Gastrocnemius medialis (tissue), 4 donors: ENCODE measurements at regions not wholly inside any gene's neighbourhood (a gene's known extent, or its start where the extent isn't known, plus 50 kb on each side); places are given as distances from the start of the nearest gene placed in this dataset.
A peak's percentile ranks its signal among the peaks of the same experiment; 100 is the strongest.

Source experiments
- ATAC-seq, 2 donors: fragments of 150-250 bp; one replicate each; pipeline ENCODE4 v1.9.1; 2016
- DNase-seq, 2 donors: peaks; one replicate each; pipeline ENCODE4 v3.0.0-alpha.2; 2019
- H3K27ac ChIP-seq, 4 donors: fragments of 200-600 bp; sonication (generic); 1 replicate in 1 of 4; 2 replicates in 3 of 4; pipeline ENCODE4 v1.5.1; 2016 to 2018; ENCODE audit warnings: mild to moderate bottlenecking in 2 of 4, moderate library complexity in 1 of 4
- H3K27me3 ChIP-seq, 3 donors: fragments of 200-600 bp; sonication (generic) in 2 of 3; 1 replicate in 1 of 3; 2 replicates in 2 of 3; pipeline versions ENCODE4 v1.5.1 to v1.6.0; 2016 to 2019; ENCODE audit warnings: mild to moderate bottlenecking in 1 of 3, moderate library complexity in 1 of 3
- H3K36me3 ChIP-seq, 2 donors: fragments of 200-600 bp; sonication (generic) in 1 of 2; one replicate each; pipeline ENCODE4 v1.5.1; 2017 to 2018
- H3K4me1 ChIP-seq, 2 donors: fragments of 200-600 bp; sonication (generic) in 1 of 2; one replicate each; pipeline ENCODE4 v1.5.1; 2016 to 2017; ENCODE audit warnings: mild to moderate bottlenecking in 2 of 2
- H3K4me3 ChIP-seq, 4 donors: fragments of 200-600 bp; sonication (generic) in 3 of 4; 1 replicate in 1 of 4; 2 replicates in 3 of 4; pipeline ENCODE4 v1.5.1; 2016 to 2019; ENCODE audit warnings: mild to moderate bottlenecking in 2 of 4
- H3K9me3 ChIP-seq, 3 donors: fragments of 200-600 bp; sonication (generic) in 2 of 3; 1 replicate in 1 of 3; 2 replicates in 2 of 3; pipeline ENCODE4 v1.5.1; 2016 to 2019
- POLR2A ChIP-seq, 2 donors: fragments of 450-650 bp; IDR thresholded peaks; one replicate each; pipeline ENCODE4 v1.6.1; 2017; ENCODE audit warnings: antibody characterized with exemption in 2 of 2, mild to moderate bottlenecking in 2 of 2, moderate library complexity in 2 of 2
- in situ Hi-C, 4 donors: fragments of 200-750 bp; cut with MboI; loops; one replicate each; pipeline versions ENCODE4 v1.15.0 to v1.8.0; 2017; ENCODE audit warnings: low sequenced_read_pairs in 4 of 4
- intact Hi-C: fragments of 100-400 bp; cut with DNase I; formaldehyde crosslinking; loops from one replicate; pipeline ENCODE4 v1.15.1; 2023; ENCODE audit warnings: low total_unique reads
- TF ChIP-seq, protein P1 (sequence below), 5 experiments: fragments of 450-650 bp in 3 of 5; fragments of 200-600 bp in 2 of 5; sonication (generic) in 2 of 5; IDR thresholded peaks in 4 of 5; conservative IDR thresholded peaks in 1 of 5; 1 replicate in 4 of 5; 2 replicates in 1 of 5; pipeline ENCODE4 v1.5.1; 2016 to 2019; ENCODE audit warnings: antibody characterized with exemption in 5 of 5, mild to moderate bottlenecking in 3 of 5, moderate library complexity in 3 of 5

DNA sequence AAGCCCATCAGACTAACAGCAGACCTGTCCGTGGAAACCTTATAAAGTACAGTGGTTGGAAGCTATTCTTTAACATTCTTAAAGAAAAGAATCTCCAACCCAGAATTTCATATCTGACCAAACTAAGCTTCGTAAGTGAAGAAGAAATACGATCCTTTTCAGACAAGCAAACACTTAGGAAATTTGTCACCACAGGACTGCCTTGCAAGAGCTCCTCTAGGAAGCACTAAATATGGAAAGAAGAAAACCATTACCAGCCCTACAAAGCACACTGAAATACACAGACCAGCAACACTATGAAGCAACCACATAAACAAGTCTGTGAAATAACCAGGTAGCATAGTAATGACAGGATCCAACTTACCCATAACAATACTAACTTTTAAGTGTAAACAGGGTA, 177.7 kb upstream of the PRSS1 start:
- no peak for ATAC-seq
- in situ Hi-C loops = no loop called here
- H3K27ac ChIP-seq = no peak overlapping the region

DNA sequence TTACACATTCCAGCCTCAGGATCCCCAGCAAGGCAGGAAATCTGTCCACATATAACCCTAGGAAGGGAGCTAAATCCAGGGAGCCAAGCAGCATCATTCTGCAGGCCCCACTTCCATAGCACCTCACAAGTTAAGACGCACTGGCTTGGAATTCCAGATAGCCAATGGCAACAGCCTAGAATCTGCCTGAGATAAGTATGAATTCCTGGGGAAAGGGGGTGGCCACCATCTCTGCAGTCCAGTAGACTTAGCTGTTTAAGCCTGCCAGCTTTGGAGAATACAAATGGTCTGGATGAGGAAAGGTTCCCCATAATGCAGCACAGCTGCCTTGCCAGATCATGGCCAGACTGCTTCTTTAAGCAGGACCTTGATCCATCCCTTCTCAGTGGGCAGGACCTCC, 179.4 kb upstream of the PRSS1 start:
- no peak overlapping the region for H3K27ac ChIP-seq
- no peak for TF ChIP-seq POLR2A (IDR thresholded peaks at IDR 0.05)
- TF ChIP-seq, protein P1, sequence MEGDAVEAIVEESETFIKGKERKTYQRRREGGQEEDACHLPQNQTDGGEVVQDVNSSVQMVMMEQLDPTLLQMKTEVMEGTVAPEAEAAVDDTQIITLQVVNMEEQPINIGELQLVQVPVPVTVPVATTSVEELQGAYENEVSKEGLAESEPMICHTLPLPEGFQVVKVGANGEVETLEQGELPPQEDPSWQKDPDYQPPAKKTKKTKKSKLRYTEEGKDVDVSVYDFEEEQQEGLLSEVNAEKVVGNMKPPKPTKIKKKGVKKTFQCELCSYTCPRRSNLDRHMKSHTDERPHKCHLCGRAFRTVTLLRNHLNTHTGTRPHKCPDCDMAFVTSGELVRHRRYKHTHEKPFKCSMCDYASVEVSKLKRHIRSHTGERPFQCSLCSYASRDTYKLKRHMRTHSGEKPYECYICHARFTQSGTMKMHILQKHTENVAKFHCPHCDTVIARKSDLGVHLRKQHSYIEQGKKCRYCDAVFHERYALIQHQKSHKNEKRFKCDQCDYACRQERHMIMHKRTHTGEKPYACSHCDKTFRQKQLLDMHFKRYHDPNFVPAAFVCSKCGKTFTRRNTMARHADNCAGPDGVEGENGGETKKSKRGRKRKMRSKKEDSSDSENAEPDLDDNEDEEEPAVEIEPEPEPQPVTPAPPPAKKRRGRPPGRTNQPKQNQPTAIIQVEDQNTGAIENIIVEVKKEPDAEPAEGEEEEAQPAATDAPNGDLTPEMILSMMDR (IDR thresholded peaks at IDR 0.05 in 4 of 5, conservative IDR thresholded peaks at IDR 0.05 in 1 of 5) = no peak
- DNase-seq (no peak), ATAC-seq (no peak)
- H3K36me3 ChIP-seq = no peaks in the 10 kb centered on the region
- intact Hi-C loops = no loop called here
- no peaks in the 10 kb centered on the region for H3K9me3 ChIP-seq
- H3K4me3 ChIP-seq = no peak overlapping the region
- in situ Hi-C loops = no loop called here
- H3K4me1 ChIP-seq = peaks cover 0 to 5% of the 10 kb centered on the region in 2 donors
- no peaks in the 10 kb centered on the region for H3K27me3 ChIP-seq

More for the DNA sequence above, 177.7 kb upstream of the PRSS1 start:
- no peak for DNase-seq
- Histone ChIP-seq H3K9me3 (no peaks in the 10 kb centered on the region), H3K4me3 (no peak overlapping the region), H3K4me1 (peaks cover 0 to 5% of the 10 kb centered on the region in 2 donors), H3K27me3 (no peaks in the 10 kb centered on the region), H3K36me3 (no peaks in the 10 kb centered on the region)
- no peak for TF ChIP-seq POLR2A (IDR thresholded peaks at IDR 0.05)
- TF ChIP-seq, protein P1 (IDR thresholded peaks at IDR 0.05 in 4 of 5, conservative IDR thresholded peaks at IDR 0.05 in 1 of 5) = no peak
- intact Hi-C loops = no loop called here

DNA sequence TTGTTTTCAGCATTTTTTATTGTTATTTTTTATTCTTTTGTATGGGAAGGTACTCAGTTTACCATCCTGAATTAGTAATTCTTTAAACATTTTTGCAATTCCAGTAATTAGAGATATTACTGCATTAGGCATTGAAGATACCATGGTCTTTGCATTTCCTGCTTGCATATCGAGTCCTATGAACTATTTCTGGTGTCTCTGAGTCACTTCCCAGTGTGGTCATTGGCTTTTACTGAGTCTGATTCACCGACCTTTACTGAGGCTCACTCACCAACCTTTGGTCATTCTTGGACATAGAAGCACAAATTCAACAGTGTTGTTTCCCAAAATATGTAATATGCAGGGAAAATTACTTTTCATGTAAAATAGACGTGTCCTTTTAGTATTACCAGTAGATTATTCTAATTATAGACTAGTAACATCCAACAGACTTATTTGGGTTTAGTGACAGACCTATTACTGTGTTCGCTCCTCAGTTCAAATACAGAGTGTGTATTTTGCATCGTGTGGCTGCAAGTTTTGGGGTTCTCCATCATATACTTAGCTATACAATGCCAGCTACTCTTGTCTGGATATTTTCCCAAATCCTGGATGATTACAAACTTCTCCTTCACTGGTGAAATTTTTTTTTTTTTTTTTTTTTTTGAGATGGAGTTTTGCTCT, 180.7 kb upstream of the PRSS1 start:
- TF ChIP-seq POLR2A (IDR thresholded peaks at IDR 0.05) = no peak
- TF ChIP-seq, protein P1 (IDR thresholded peaks at IDR 0.05 in 4 of 5, conservative IDR thresholded peaks at IDR 0.05 in 1 of 5) = no peak
- intact Hi-C loops (no loop called here), in situ Hi-C loops (no loop called here)
- ATAC-seq = peak; percentile 94 to 99
- Histone ChIP-seq H3K27ac (no peak overlapping the region), H3K4me3 (no peak overlapping the region), H3K27me3 (no peaks in the 10 kb centered on the region), H3K36me3 (no peaks in the 10 kb centered on the region), H3K9me3 (no peaks in the 10 kb centered on the region), H3K4me1 (peaks cover 0 to 5% of the 10 kb centered on the region in 2 donors)
- DNase-seq = no peak

DNA sequence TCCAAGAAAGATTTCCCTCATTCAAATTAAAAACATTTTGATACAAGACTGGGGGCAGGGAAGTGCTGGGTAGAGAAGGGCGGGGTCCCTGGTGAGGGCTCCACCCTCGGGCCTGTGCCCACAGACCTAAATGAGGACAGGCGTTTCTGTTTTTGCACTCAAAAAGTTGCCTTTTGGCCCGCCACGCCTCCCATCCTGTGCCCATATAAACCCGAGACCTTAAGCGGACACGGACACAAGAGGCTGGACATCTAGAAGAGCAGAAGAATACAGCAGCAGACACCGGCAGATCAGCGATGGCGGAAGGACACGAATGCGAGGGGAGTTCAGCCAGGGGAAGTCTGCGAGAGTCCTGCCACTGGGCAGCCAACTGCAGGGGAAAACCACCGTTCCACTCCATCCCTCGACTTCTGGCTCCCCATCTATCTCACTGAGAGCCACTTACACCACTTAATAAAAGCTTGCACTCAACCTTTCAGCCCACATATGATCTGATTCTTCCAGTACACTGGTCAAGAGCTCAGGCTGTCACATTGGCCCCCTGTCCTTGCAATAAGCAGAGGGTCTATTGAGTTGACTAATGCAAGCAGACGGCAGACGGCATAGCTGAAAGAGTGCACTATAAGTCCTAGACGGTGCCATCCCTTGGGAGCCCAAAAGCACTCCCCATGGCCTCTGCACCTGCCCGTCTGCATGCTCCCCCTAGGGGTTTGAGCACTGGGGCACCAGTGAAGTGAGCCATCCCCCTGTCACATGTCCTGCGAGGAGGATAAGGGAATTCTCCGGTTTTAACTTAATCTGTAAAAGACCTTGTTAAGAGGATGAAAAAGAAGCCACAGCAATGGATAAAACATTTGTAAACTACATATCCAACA, 181.8 kb upstream of the PRSS1 start:
- TF ChIP-seq POLR2A (IDR thresholded peaks at IDR 0.05) = no peak
- TF ChIP-seq, protein P1 (IDR thresholded peaks at IDR 0.05 in 4 of 5, conservative IDR thresholded peaks at IDR 0.05 in 1 of 5) = no peak
- intact Hi-C loops = no loop called here
- Histone ChIP-seq H3K27me3 (no peaks in the 10 kb centered on the region), H3K9me3 (no peaks in the 10 kb centered on the region), H3K27ac (no peak overlapping the region), H3K4me1 (peaks cover 0 to 5% of the 10 kb centered on the region in 2 donors), H3K4me3 (no peak overlapping the region), H3K36me3 (no peaks in the 10 kb centered on the region)
- DNase-seq (no peak), ATAC-seq (no peak)
- in situ Hi-C loops = no loop called here
